Prostate gland (tissue), 2 donors: ENCODE measurements at regions not wholly inside any gene's neighbourhood (a gene's known extent, or its start where the extent isn't known, plus 50 kb on each side); places are given as distances from the start of the nearest gene placed in this dataset.
"Not testable (repeated sequence)": the region's sequence is repeated elsewhere in the genome, so short reads cannot be mapped to it uniquely, and the experiment has no call there.

Source experiments
- POLR2A ChIP-seq: fragments of 450-650 bp; IDR thresholded peaks from one replicate; pipeline ENCODE4 v1.6.1; 2016; ENCODE audit warnings: antibody characterized with exemption, mild to moderate bottlenecking
- TF ChIP-seq, protein P1 (sequence below), 4 experiments: fragments of 200-600 bp in 2 of 4; fragments of 450-650 bp in 2 of 4; sonication (generic) in 2 of 4; IDR thresholded peaks; 1 replicate in 3 of 4; 2 replicates in 1 of 4; pipeline ENCODE4 v1.5.1; 2016 to 2019; ENCODE audit warnings: antibody characterized with exemption in 4 of 4, mild to moderate bottlenecking in 2 of 4, moderate library complexity in 2 of 4

DNA sequence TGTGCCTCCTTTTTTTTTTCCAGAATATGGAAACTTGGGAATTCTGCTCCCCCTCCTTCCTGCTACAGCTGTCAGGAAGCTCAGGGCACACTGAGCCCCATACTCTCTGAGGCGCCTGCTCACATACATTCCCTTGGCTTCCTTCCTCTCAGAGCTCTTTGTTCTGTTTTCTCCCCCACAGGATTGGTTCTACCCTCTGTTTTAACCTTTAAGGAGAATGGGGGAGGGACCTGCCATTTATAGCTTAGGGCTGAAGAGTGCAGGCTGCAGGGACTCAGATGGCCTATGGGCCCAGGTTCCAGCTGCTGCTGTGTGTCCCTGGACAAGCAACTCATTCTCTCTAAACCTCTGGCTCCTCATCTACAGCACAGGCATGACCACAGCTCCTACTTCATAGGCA lies 70.7 kb upstream of the HUWE1 start:
- TF ChIP-seq, protein P1, sequence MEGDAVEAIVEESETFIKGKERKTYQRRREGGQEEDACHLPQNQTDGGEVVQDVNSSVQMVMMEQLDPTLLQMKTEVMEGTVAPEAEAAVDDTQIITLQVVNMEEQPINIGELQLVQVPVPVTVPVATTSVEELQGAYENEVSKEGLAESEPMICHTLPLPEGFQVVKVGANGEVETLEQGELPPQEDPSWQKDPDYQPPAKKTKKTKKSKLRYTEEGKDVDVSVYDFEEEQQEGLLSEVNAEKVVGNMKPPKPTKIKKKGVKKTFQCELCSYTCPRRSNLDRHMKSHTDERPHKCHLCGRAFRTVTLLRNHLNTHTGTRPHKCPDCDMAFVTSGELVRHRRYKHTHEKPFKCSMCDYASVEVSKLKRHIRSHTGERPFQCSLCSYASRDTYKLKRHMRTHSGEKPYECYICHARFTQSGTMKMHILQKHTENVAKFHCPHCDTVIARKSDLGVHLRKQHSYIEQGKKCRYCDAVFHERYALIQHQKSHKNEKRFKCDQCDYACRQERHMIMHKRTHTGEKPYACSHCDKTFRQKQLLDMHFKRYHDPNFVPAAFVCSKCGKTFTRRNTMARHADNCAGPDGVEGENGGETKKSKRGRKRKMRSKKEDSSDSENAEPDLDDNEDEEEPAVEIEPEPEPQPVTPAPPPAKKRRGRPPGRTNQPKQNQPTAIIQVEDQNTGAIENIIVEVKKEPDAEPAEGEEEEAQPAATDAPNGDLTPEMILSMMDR (IDR thresholded peaks at IDR 0.05), result not testable (repeated sequence)
- not testable (repeated sequence) for TF ChIP-seq POLR2A
